Smooth muscle cell (in vitro differentiated cells): ENCODE measurements at regions not wholly inside any gene's neighbourhood (a gene's known extent, or its start where the extent isn't known, plus 50 kb on each side); places are given as distances from the start of the nearest gene placed in this dataset.

Source experiments
- DNase-seq: peaks from one replicate; lab custom pipeline; 2025; ENCODE audit not compliant: unreplicated experiment; lab: John Stamatoyannopoulos, UW
- H2AFZ ChIP-seq: fragments of 200-600 bp; sonication (generic); 2 replicates; pipeline ENCODE4 v1.6.0; 2016; ENCODE audit warnings: antibody characterized with exemption, low read depth, mild to moderate bottlenecking
- H3F3A ChIP-seq: fragments of 200-600 bp; sonication (generic); 2 replicates; pipeline ENCODE4 v1.6.0; 2017; ENCODE audit warnings: antibody characterized with exemption, low read depth
- H3K27ac ChIP-seq: fragments of 200-600 bp; sonication (generic); 2 replicates; pipeline ENCODE4 v1.5.1; 2016; ENCODE audit warnings: low read depth, mild to moderate bottlenecking
- H3K27me3 ChIP-seq: fragments of 200-600 bp; sonication (generic); 2 replicates; pipeline ENCODE4 v1.6.1; 2016; ENCODE audit warnings: low read depth, mild to moderate bottlenecking
- H3K36me3 ChIP-seq: fragments of 200-600 bp; sonication (generic); 2 replicates; pipeline ENCODE4 v1.5.1; 2016; ENCODE audit warnings: low read depth
- H3K4me1 ChIP-seq: fragments of 200-600 bp; sonication (generic); 2 replicates; pipeline ENCODE4 v1.5.1; 2016; ENCODE audit warnings: low read depth
- H3K4me2 ChIP-seq: fragments of 200-600 bp; sonication (generic); 2 replicates; pipeline ENCODE4 v1.6.0; 2016; ENCODE audit warnings: mild to moderate bottlenecking
- H3K4me3 ChIP-seq: fragments of 200-600 bp; sonication (generic); 2 replicates; pipeline ENCODE4 v1.5.1; 2016; ENCODE audit warnings: mild to moderate bottlenecking
- H3K79me2 ChIP-seq: fragments of 200-600 bp; sonication (generic); 2 replicates; pipeline ENCODE4 v1.6.0; 2016; ENCODE audit warnings: low read depth, mild to moderate bottlenecking
- H3K9ac ChIP-seq: fragments of 200-600 bp; sonication (generic); 2 replicates; pipeline ENCODE4 v1.6.0; 2016; ENCODE audit warnings: low read depth
- H3K9me3 ChIP-seq: fragments of 200-600 bp; sonication (generic); replicated peaks from 2 replicates; pipeline ENCODE4 v1.5.1; 2016; ENCODE audit warnings: low read depth
- H4K20me1 ChIP-seq: fragments of 200-600 bp; sonication (generic); 2 replicates; pipeline ENCODE4 v1.6.0; 2016; ENCODE audit warnings: low read depth
- CTCF ChIP-seq: fragments of 200-600 bp; sonication (generic); IDR thresholded peaks from 2 replicates; pipeline ENCODE4 v1.5.1; 2017; ENCODE audit warnings: borderline replicate concordance, mild to moderate bottlenecking, antibody characterized with exemption; ENCODE audit not compliant: insufficient read depth, poor library complexity, severe bottlenecking
- WGBS: methylation state at CpG from one replicate; pipeline ENCODE4 v1.1.7; 2016; ENCODE audit warnings: low lambda C conversion rate; 5-methylcytosine and 5-hydroxymethylcytosine counted together

GRCh38 chr2:123415678-123416077, 609.4 kb upstream of the CNTNAP5 start:
- H2AFZ ChIP-seq = no peak overlapping the region
- H4K20me1 ChIP-seq = no peaks in the 10 kb centered on the region
- no peak overlapping the region for H3K9ac ChIP-seq
- 78% methylated on average over 2 of the region's 2 CpGs for WGBS
- no peaks in the 10 kb centered on the region for H3K9me3 ChIP-seq
- DNase-seq = no peak
- no peaks in the 10 kb centered on the region for H3K36me3 ChIP-seq
- TF ChIP-seq CTCF = no peak
- no peaks in the 10 kb centered on the region for H3K79me2 ChIP-seq
- no peaks in the 10 kb centered on the region for H3F3A ChIP-seq
- H3K27me3 ChIP-seq = no peaks in the 10 kb centered on the region
- no peaks in the 10 kb centered on the region for H3K4me1 ChIP-seq
- no peak overlapping the region for H3K4me3 ChIP-seq
- H3K27ac ChIP-seq = no peak overlapping the region
- no peak overlapping the region for H3K4me2 ChIP-seq

- no peak overlapping the region for H3K9ac ChIP-seq
- no peaks in the 10 kb centered on the region for H3K9me3 ChIP-seq
- H3K79me2 ChIP-seq = no peaks in the 10 kb centered on the region
- H3F3A ChIP-seq = no peaks in the 10 kb centered on the region
- H3K4me3 ChIP-seq = no peak overlapping the region
- no peaks in the 10 kb centered on the region for H3K27me3 ChIP-seq
- H3K36me3 ChIP-seq = no peaks in the 10 kb centered on the region
- no peak for DNase-seq
- H4K20me1 ChIP-seq = no peaks in the 10 kb centered on the region
- no peak for TF ChIP-seq CTCF
- no peak overlapping the region for H3K27ac ChIP-seq
- H3K4me2 ChIP-seq = no peak overlapping the region
- no peak overlapping the region for H2AFZ ChIP-seq
- H3K4me1 ChIP-seq = no peaks in the 10 kb centered on the region
Measured at GRCh38 chr2:123419976-123420375, 605.1 kb upstream of the CNTNAP5 start.

- Histone ChIP-seq H3K79me2 (no peaks in the 10 kb centered on the region), H3K4me2 (no peak overlapping the region), H3K4me3 (no peak overlapping the region), H3K36me3 (no peaks in the 10 kb centered on the region), H3K4me1 (no peaks in the 10 kb centered on the region), H3K9ac (no peak overlapping the region), H4K20me1 (no peaks in the 10 kb centered on the region), H3K27ac (no peak overlapping the region), H2AFZ (no peak overlapping the region), H3F3A (no peaks in the 10 kb centered on the region), H3K9me3 (no peaks in the 10 kb centered on the region), H3K27me3 (no peaks in the 10 kb centered on the region)
- 96% methylated on average over 6 of the region's 6 CpGs for WGBS
- TF ChIP-seq CTCF = no peak
- DNase-seq = no peak
Measured at GRCh38 chr2:123434546-123435395, 590.3 kb upstream of the CNTNAP5 start.

- DNase-seq = no peak
Measured at GRCh38 chr2:123438251-123438650, 586.8 kb upstream of the CNTNAP5 start.

More at GRCh38 chr2:123438251-123438650, 586.8 kb upstream of the CNTNAP5 start:
- no peaks in the 10 kb centered on the region for H3K79me2 ChIP-seq
- no peaks in the 10 kb centered on the region for H3K36me3 ChIP-seq
- H2AFZ ChIP-seq = no peak overlapping the region
- H3K27me3 ChIP-seq = no peaks in the 10 kb centered on the region
- H3K4me2 ChIP-seq = no peak overlapping the region
- no peak overlapping the region for H3K27ac ChIP-seq
- 93% methylated on average over 1 of the region's 1 CpG for WGBS
- H3K4me1 ChIP-seq = no peaks in the 10 kb centered on the region
- H4K20me1 ChIP-seq = no peaks in the 10 kb centered on the region
- no peaks in the 10 kb centered on the region for H3K9me3 ChIP-seq
- no peak overlapping the region for H3K4me3 ChIP-seq
- no peak overlapping the region for H3K9ac ChIP-seq
- H3F3A ChIP-seq = no peaks in the 10 kb centered on the region
- no peak for TF ChIP-seq CTCF
